Activated T-cell treated with anti-CD3 and anti-CD28 coated beads, Interleukin-2, amount 50 U/mL, for 72 hours (primary cell): ENCODE measurements at regions not wholly inside any gene's neighbourhood (a gene's known extent, or its start where the extent isn't known, plus 50 kb on each side); places are given as distances from the start of the nearest gene placed in this dataset.

Source experiments
- ATAC-seq, 2 donors: fragments of 150-1000 bp; cut with Tn5 transposase; replicated peaks in 1 of 2; 2 replicates each; pipeline ENCODE4 v1.10.0; 2021; ENCODE audit warnings: moderate library complexity in 2 of 2, mild to moderate bottlenecking in 1 of 2
- DNase-seq, 2 donors: peaks; one replicate each; pipeline ENCODE4 v3.0.0; 2021 to 2022; ENCODE audit warnings: mixed read lengths in 1 of 2
- H3K27ac Mint-ChIP-seq: one replicate; pipeline ENCODE4 v1.8.0; 2022; ENCODE audit warnings: mild to moderate bottlenecking, moderate library complexity, mixed read lengths
- H3K27me3 Mint-ChIP-seq: one replicate; pipeline ENCODE4 v1.8.0; 2022; ENCODE audit warnings: low read depth, mixed read lengths
- H3K36me3 Mint-ChIP-seq, 2 donors: one replicate each; pipeline ENCODE4 v1.8.0; 2022; ENCODE audit warnings: mixed read lengths in 2 of 2, mild to moderate bottlenecking in 1 of 2; ENCODE audit not compliant: insufficient read depth in 2 of 2
- H3K4me1 Mint-ChIP-seq: one replicate; pipeline ENCODE4 v1.8.0; 2022; ENCODE audit warnings: low read depth, mixed read lengths
- H3K4me3 Mint-ChIP-seq, 2 donors: one replicate each; pipeline ENCODE4 v1.8.0; 2022; ENCODE audit warnings: mild to moderate bottlenecking in 2 of 2, mixed read lengths in 2 of 2, moderate library complexity in 2 of 2
- H3K9me3 Mint-ChIP-seq, 2 donors: one replicate each; pipeline ENCODE4 v1.8.0; 2022; ENCODE audit warnings: mixed read lengths in 2 of 2

DNA sequence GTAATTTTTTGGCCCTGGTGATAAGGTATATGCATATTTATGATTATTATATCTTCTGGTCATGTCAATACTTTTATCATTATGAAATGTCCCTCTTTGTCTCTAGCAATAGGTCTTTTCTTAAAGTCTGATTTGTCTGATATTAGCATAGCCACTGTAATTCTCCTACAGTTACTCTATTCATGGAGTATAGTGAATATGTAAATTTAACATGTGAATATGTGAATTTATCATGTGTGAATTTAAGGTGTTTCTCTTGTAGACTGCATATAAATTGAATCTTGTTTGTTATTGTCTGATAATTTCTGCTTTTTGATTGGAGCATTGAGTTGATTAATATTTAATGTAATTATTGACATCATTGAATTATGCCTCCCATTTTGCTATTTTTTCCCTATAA lies 259.4 kb downstream of the HRH4 start:
- H3K36me3 Mint-ChIP-seq, result peaks cover 0 to 1% of the 10 kb centered on the region in 2 donors

GRCh38 chr18:24721388-24721787 lies 261.0 kb downstream of the HRH4 start:
- H3K9me3 Mint-ChIP-seq, result no peaks in the 10 kb centered on the region
- peaks cover 8% of the 10 kb centered on the region for H3K27me3 Mint-ChIP-seq
- H3K4me1 Mint-ChIP-seq, result no peaks in the 10 kb centered on the region
- no peak for ATAC-seq
- H3K27ac Mint-ChIP-seq, result no peak overlapping the region
- H3K36me3 Mint-ChIP-seq, result peaks cover 0 to 1% of the 10 kb centered on the region in 2 donors
- no peak overlapping the region for H3K4me3 Mint-ChIP-seq
- no peak for DNase-seq

More for the DNA sequence above, 259.4 kb downstream of the HRH4 start:
- Mint-ChIP-seq H3K27ac (no peak overlapping the region), H3K9me3 (no peaks in the 10 kb centered on the region), H3K4me1 (no peaks in the 10 kb centered on the region), H3K4me3 (no peak overlapping the region), H3K27me3 (peaks cover 8% of the 10 kb centered on the region)
- DNase-seq, result no peak
- ATAC-seq, result no peak

GRCh38 chr18:24725644-24726415 lies 265.4 kb downstream of the HRH4 start:
- Mint-ChIP-seq H3K27ac (no peak overlapping the region), H3K4me1 (no peaks in the 10 kb centered on the region), H3K4me3 (no peak overlapping the region), H3K36me3 (no peaks in the 10 kb centered on the region), H3K27me3 (peaks cover 16% of the 10 kb centered on the region), H3K9me3 (no peaks in the 10 kb centered on the region)
- DNase-seq (no peak), ATAC-seq (no peak)

- Mint-ChIP-seq H3K36me3 (no peaks in the 10 kb centered on the region), H3K27ac (no peak overlapping the region), H3K4me3 (no peak overlapping the region), H3K27me3 (peaks cover 9% of the 10 kb centered on the region), H3K4me1 (no peaks in the 10 kb centered on the region), H3K9me3 (no peaks in the 10 kb centered on the region)
- ATAC-seq (no peak), DNase-seq (peak; percentile 40 to 50)
Observed at GRCh38 chr18:24726727-24727492, 266.5 kb downstream of the HRH4 start.

- H3K4me1 Mint-ChIP-seq, result no peaks in the 10 kb centered on the region
- H3K36me3 Mint-ChIP-seq, result no peaks in the 10 kb centered on the region
- H3K9me3 Mint-ChIP-seq, result no peaks in the 10 kb centered on the region
- ATAC-seq, result no peak
- no peak overlapping the region for H3K27ac Mint-ChIP-seq
- no peak overlapping the region for H3K4me3 Mint-ChIP-seq
- DNase-seq, result no peak
- H3K27me3 Mint-ChIP-seq, result peaks cover 9% of the 10 kb centered on the region
Observed at GRCh38 chr18:24727685-24728084, 267.2 kb downstream of the HRH4 start.

- no peak overlapping the region for H3K4me3 Mint-ChIP-seq
- no peaks in the 10 kb centered on the region for H3K9me3 Mint-ChIP-seq
- H3K4me1 Mint-ChIP-seq, result no peaks in the 10 kb centered on the region
- no peaks in the 10 kb centered on the region for H3K36me3 Mint-ChIP-seq
- no peak for ATAC-seq
- no peak overlapping the region for H3K27ac Mint-ChIP-seq
- peaks cover 9% of the 10 kb centered on the region for H3K27me3 Mint-ChIP-seq
- DNase-seq, result no peak
Observed at GRCh38 chr18:24731158-24731557, 270.7 kb downstream of the HRH4 start.

DNA sequence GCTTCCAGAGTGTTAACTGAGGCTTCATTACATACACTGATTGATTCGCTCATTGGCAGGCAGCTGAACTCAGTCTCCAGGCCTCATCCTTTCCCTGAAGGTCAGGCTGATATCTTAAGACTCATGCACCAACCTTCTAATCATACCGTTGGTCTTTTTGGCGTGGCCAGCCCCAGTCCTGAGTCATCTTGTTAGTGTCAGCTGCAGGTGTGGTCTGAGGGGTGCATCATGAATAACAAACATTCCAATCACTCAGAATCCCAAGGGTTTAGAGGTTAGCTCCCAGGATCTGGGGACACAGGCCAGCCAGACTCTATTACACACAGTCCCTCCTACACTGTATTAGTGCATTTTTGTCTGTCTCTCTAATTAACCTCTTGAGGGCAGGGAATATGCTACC lies 271.5 kb downstream of the HRH4 start:
- no peaks in the 10 kb centered on the region for H3K9me3 Mint-ChIP-seq
- DNase-seq (no peak), ATAC-seq (no peak)
- no peak overlapping the region for H3K27ac Mint-ChIP-seq
- no peaks in the 10 kb centered on the region for H3K4me1 Mint-ChIP-seq
- H3K36me3 Mint-ChIP-seq, result no peaks in the 10 kb centered on the region
- peaks cover 9% of the 10 kb centered on the region for H3K27me3 Mint-ChIP-seq
- H3K4me3 Mint-ChIP-seq, result no peak overlapping the region

DNA sequence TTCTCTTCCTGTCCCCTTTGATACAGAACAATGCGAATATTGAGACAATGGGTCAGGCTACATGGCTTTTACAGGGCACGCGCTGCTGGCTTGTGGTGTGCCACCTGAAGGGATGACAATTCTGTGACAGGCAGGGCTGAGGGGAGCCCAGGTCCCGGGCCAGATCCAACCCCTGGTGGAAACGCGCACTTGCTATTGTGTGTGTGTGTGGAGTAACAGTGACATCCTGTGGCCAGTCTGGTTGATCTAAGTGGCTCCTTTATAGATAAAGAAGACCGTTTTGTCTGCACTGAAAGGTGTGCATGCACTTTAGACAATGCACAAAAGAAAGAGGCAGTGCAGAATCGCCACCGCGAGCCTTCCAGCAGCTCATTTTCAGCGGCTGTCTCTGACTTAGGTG lies 273.6 kb downstream of the HRH4 start:
- ATAC-seq (no peak), DNase-seq (no peak)
- no peaks in the 10 kb centered on the region for H3K36me3 Mint-ChIP-seq

DNA sequence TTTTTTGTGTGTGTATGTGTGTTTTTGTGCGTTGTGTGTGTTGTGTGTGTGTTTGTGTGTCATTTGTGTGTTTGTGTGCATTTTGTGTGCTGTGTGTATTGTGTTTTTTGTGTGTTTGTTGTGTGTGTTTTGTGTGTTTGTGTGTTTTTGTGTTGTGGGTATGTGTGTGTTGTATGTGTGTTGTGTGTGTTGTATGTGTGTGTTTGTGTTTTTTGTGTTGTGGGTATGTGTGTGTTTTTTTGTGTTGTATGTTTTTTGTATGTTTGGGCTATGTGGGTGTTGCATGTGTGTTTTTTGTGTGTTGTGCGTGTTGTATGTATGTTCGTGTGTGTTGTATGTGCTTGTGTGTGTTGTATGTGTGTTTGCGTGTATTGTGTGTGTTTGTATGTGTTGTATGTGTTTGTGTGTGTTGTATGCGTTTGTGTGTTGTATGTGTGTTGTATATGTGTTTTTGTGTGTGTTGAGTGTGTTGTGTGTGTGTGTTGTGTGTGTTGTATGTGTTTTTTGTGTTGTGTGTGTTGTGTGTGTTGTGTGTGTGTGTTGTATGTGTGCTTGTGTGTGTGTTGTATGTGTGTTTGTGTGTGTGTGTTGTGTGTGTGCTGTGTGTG lies 275.3 kb downstream of the HRH4 start:
- no peaks in the 10 kb centered on the region for H3K36me3 Mint-ChIP-seq
- H3K27ac Mint-ChIP-seq, result no peak overlapping the region
- H3K4me3 Mint-ChIP-seq, result no peak overlapping the region
- no peaks in the 10 kb centered on the region for H3K4me1 Mint-ChIP-seq
- DNase-seq (no peak), ATAC-seq (no peak)
- H3K27me3 Mint-ChIP-seq, result peaks cover 5% of the 10 kb centered on the region
- H3K9me3 Mint-ChIP-seq, result no peaks in the 10 kb centered on the region

More for the DNA sequence above, 273.6 kb downstream of the HRH4 start:
- no peaks in the 10 kb centered on the region for H3K27me3 Mint-ChIP-seq
- no peaks in the 10 kb centered on the region for H3K9me3 Mint-ChIP-seq
- H3K27ac Mint-ChIP-seq, result no peak overlapping the region
- H3K4me1 Mint-ChIP-seq, result no peaks in the 10 kb centered on the region
- H3K4me3 Mint-ChIP-seq, result no peak overlapping the region

DNA sequence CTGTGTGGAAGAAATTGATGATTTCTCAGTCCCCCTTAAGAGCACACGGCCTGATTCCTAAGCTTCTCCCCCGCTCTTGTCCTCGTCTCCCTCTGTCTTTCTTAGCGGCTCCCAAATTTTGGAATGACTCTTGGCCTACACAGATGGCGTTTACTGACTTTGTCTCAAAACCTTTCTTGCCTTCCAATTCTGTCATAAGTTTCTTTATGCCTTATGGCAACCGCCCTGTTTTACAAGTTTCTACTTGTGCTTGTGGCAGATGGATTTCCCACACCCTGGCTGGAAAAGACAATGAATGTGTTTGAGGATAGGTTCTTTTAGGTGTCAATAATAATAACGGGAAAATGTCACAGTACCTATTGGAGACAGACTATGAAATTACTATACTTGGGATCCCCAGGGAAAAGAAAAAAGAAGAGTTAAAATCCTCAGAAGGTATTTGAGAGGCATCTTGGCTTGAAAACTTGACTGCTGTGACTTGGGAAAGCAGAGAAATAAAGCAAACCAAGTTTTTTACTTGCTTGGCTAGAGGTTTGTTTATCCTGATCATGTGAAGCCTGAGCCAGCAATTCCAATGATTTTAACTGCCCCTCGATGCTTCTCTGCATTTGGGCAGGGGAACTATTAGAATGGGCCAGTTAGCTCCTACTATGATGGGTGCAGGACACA lies 276.4 kb downstream of the HRH4 start:
- H3K36me3 Mint-ChIP-seq, result no peaks in the 10 kb centered on the region
- DNase-seq, result no peak
- H3K4me1 Mint-ChIP-seq, result no peaks in the 10 kb centered on the region
- H3K4me3 Mint-ChIP-seq, result no peak overlapping the region
- H3K27me3 Mint-ChIP-seq, result peaks cover 6% of the 10 kb centered on the region
- H3K27ac Mint-ChIP-seq, result no peak overlapping the region
- no peak for ATAC-seq
- no peaks in the 10 kb centered on the region for H3K9me3 Mint-ChIP-seq

- H3K9me3 Mint-ChIP-seq, result no peaks in the 10 kb centered on the region
- H3K4me1 Mint-ChIP-seq, result no peaks in the 10 kb centered on the region
- peaks cover 6% of the 10 kb centered on the region for H3K27me3 Mint-ChIP-seq
- ATAC-seq (no peak), DNase-seq (no peak)
- no peak overlapping the region for H3K27ac Mint-ChIP-seq
- no peak overlapping the region for H3K4me3 Mint-ChIP-seq
- no peaks in the 10 kb centered on the region for H3K36me3 Mint-ChIP-seq
Observed at GRCh38 chr18:24740829-24741228, 280.4 kb downstream of the HRH4 start.

GRCh38 chr18:24741321-24741720 lies 280.9 kb downstream of the HRH4 start:
- Mint-ChIP-seq H3K27me3 (peaks cover 6% of the 10 kb centered on the region), H3K4me3 (no peak overlapping the region), H3K27ac (no peak overlapping the region), H3K4me1 (no peaks in the 10 kb centered on the region), H3K9me3 (no peaks in the 10 kb centered on the region), H3K36me3 (no peaks in the 10 kb centered on the region)
- DNase-seq (no peak), ATAC-seq (no peak)
